ENCODE measurements at regions not wholly inside any gene's neighbourhood (a gene's known extent, or its start where the extent isn't known, plus 50 kb on each side); places are given as distances from the start of the nearest gene placed in this dataset.

DNA sequence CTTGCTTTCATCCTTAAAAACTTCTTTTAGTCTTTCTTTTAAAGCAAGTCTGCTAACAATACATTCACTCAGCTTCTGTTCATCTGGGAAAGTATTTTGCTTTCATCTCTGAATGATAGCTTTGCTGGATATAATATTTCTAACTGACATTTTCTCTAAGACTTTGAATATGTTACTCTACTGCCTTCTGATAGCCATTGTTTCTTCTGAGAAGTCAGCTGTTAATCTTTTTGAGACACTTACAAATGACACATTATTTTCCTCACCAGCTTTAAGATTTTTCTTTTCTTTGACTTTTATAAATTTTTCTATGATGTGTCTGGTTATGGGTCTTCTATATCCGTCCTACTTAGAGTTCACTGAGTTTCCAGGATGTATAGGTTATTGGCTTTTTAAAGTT is 643.1 kb downstream of the KCNA4 start:
- Mint-ChIP-seq H3K4me3 (no peak overlapping the region), H3K27ac (no peak overlapping the region), H3K36me3 (ENCODE audit: low read depth) (no peaks in the 10 kb centered on the region), H3K4me1 (no peaks in the 10 kb centered on the region), H3K9me3 (peaks cover 15% of the 10 kb centered on the region), H3K27me3 (ENCODE audit: low read depth) (no peaks in the 10 kb centered on the region)
- no peak for TF ChIP-seq CTCF (IDR thresholded peaks at IDR 0.05; ENCODE audit: unreplicated experiment in 3 of 3)

DNA sequence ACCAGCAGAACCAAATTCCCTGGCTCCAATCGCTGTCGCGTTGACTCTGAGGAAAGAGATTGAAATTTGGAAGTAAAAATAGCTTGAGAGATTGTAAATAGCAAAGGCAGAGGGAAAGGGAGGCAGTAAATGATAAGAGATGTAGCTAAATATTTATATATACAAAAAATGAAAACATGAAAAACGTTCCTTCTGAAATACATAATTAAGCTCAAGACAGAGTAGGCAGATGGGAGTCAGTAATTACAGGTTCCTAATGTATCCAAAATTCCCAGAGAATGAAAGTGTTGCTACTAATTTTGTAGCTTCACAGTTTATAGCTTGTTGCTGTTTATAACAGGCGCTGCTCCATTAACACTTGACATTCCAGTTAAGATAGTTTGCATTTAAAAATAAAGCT is 648.7 kb downstream of the KCNA4 start:
- H3K4me3 Mint-ChIP-seq = no peak overlapping the region
- H3K9me3 Mint-ChIP-seq = no peaks in the 10 kb centered on the region
- no peaks in the 10 kb centered on the region for H3K36me3 Mint-ChIP-seq (ENCODE audit: low read depth)
- no peaks in the 10 kb centered on the region for H3K27me3 Mint-ChIP-seq (ENCODE audit: low read depth)
- no peak overlapping the region for H3K27ac Mint-ChIP-seq
- H3K4me1 Mint-ChIP-seq = peaks cover 14% of the 10 kb centered on the region
- TF ChIP-seq CTCF (IDR thresholded peaks at IDR 0.05; ENCODE audit: unreplicated experiment in 3 of 3) = no peak

DNA sequence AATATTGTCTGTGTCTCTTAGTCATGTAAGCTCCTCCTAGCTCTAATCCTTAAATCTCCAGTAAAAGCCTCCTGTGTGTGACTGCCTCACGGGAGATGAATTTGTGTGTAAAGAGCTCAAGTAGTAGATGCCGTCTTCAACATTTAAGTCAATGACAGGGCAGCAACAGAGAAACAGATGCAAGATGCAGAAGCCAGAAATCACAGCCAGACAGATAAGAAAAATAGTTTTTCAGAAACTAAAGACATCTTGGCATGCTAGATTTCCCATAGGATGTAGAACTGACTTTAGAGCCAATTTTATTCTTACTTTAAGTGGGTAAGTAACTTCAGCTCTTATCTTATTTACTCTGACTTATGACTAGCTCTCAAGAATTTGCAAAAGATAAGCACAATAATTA is 652.8 kb downstream of the KCNA4 start:
- Mint-ChIP-seq H3K27ac (no peak overlapping the region), H3K4me3 (no peak overlapping the region), H3K4me1 (peaks cover 17% of the 10 kb centered on the region), H3K36me3 (ENCODE audit: low read depth) (no peaks in the 10 kb centered on the region), H3K9me3 (no peaks in the 10 kb centered on the region), H3K27me3 (ENCODE audit: low read depth) (no peaks in the 10 kb centered on the region)
- no peak for TF ChIP-seq CTCF (IDR thresholded peaks at IDR 0.05; ENCODE audit: unreplicated experiment in 3 of 3)

- H3K9me3 Mint-ChIP-seq = no peaks in the 10 kb centered on the region
- peaks cover 17% of the 10 kb centered on the region for H3K4me1 Mint-ChIP-seq
- H3K36me3 Mint-ChIP-seq (ENCODE audit: low read depth) = no peaks in the 10 kb centered on the region
- no peak overlapping the region for H3K4me3 Mint-ChIP-seq
- no peak overlapping the region for H3K27ac Mint-ChIP-seq
- TF ChIP-seq CTCF (IDR thresholded peaks at IDR 0.05; ENCODE audit: unreplicated experiment in 3 of 3) = no peak
- no peaks in the 10 kb centered on the region for H3K27me3 Mint-ChIP-seq (ENCODE audit: low read depth)
Observed at GRCh38 chr11:29361369-29361768, 655.5 kb downstream of the KCNA4 start.

DNA sequence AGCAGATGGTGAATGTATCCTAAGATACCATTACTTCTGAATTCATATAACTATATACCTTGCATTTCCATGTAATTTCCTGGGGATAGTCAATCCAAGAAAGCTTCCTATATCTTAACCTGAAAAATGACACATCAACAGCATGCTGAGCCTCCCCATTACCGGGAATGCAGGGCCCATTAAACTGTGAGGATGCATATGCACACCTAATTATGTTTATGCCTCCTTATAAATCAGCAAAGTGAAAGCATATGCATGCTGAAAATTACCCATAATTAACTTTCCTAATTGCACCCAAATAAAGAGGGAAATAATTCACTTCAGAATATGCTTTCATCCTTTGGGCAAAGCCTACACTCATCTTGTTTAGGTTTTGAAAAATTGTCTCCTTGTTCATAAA is 663.0 kb downstream of the KCNA4 start:
- TF ChIP-seq CTCF (IDR thresholded peaks at IDR 0.05; ENCODE audit: unreplicated experiment in 3 of 3) = no peak
- H3K4me1 Mint-ChIP-seq = no peaks in the 10 kb centered on the region
- no peak overlapping the region for H3K27ac Mint-ChIP-seq
- no peak overlapping the region for H3K4me3 Mint-ChIP-seq
- no peaks in the 10 kb centered on the region for H3K27me3 Mint-ChIP-seq (ENCODE audit: low read depth)
- H3K36me3 Mint-ChIP-seq (ENCODE audit: low read depth) = no peaks in the 10 kb centered on the region
- H3K9me3 Mint-ChIP-seq = no peaks in the 10 kb centered on the region

DNA sequence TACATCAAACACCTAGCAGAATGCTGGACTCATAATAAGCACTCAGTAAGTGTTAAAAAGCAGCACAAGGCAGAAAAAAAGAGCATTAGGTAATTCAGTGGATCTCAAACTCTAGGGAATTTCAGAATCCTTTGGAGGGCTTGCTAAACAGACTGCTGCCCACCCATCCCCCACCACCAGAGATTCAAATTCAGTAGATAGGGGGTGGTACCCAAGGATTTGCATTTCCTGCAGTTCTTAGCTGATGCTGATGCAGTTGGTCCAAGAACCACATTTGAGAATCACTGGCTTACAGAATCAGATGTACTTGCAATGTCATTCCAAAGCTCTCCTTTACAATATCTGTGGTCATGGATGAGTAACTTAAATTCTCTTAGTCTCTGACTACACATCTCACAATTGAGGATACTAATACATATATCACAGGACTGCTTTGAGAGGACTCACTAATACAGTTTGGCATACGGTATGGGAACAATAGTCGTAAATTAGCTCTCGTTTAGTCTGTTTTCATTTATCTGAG is 664.5 kb downstream of the KCNA4 start:
- TF ChIP-seq CTCF (IDR thresholded peaks at IDR 0.05; ENCODE audit: unreplicated experiment in 3 of 3) = no peak
- Mint-ChIP-seq H3K27me3 (ENCODE audit: low read depth) (no peaks in the 10 kb centered on the region), H3K4me3 (no peak overlapping the region), H3K4me1 (no peaks in the 10 kb centered on the region), H3K36me3 (ENCODE audit: low read depth) (no peaks in the 10 kb centered on the region), H3K27ac (no peak overlapping the region), H3K9me3 (no peaks in the 10 kb centered on the region)
